ENCODE measurements at regions not wholly inside any gene's neighbourhood (a gene's known extent, or its start where the extent isn't known, plus 50 kb on each side); places are given as distances from the start of the nearest gene placed in this dataset.
A peak's percentile ranks its signal among the peaks of the same experiment; 100 is the strongest.

- no peak overlapping the region for H2BK120ac ChIP-seq (ENCODE audit: low read depth, low read length)
- no peak overlapping the region for H4K5ac ChIP-seq (ENCODE audit: low read length)
- H4K8ac ChIP-seq (ENCODE audit: low read depth, low read length), result no peak overlapping the region
- no peak overlapping the region for H2BK15ac ChIP-seq (replicated peaks; ENCODE audit: low read depth)
- H3K4ac ChIP-seq (ENCODE audit: low read depth, low read length), result no peak overlapping the region
- no peak overlapping the region for H3K4me3 ChIP-seq (ENCODE audit: low read length)
- H3K36me3 ChIP-seq (ENCODE audit: control insufficient read depth, insufficient read depth, low read length), result no peaks in the 10 kb centered on the region
- WGBS (ENCODE audit: extremely low coverage, insufficient coverage, low lambda C conversion rate), result no CpG with 5 or more reads among the region's 2 CpGs
- no peaks in the 10 kb centered on the region for H3K27me3 ChIP-seq (ENCODE audit: insufficient read depth, low read length, poor library complexity)
- DNase-seq, result no peak
- no peak overlapping the region for H2BK5ac ChIP-seq (ENCODE audit: low read length)
- H3K9ac ChIP-seq (ENCODE audit: low read length), result no peak overlapping the region
- H3K27ac ChIP-seq (ENCODE audit: low read depth, low read length), result no peak overlapping the region
- no peak overlapping the region for H3K56ac ChIP-seq (ENCODE audit: low read length)
- H3K23ac ChIP-seq (ENCODE audit: low read length), result no peak overlapping the region
- H3K4me1 ChIP-seq (ENCODE audit: control insufficient read depth, low read depth, low read length), result no peaks in the 10 kb centered on the region
- no peak overlapping the region for H2AK5ac ChIP-seq (ENCODE audit: low read length)
- no peak overlapping the region for H3K18ac ChIP-seq (ENCODE audit: low read length)
- H3K4me2 ChIP-seq (ENCODE audit: low read length), result no peak overlapping the region
- no peaks in the 10 kb centered on the region for H3K79me2 ChIP-seq (ENCODE audit: control insufficient read depth, insufficient read depth, low read length)
- no peaks in the 10 kb centered on the region for H3K79me1 ChIP-seq (ENCODE audit: low read length)
These were observed 121.6 kb downstream of the CYSLTR2 start for GRCh38 chr13:48775285-48775684.

GRCh38 chr13:48775804-48776203 is 122.1 kb downstream of the CYSLTR2 start:
- Histone ChIP-seq H3K4me3 (ENCODE audit: low read length) (no peak overlapping the region), H4K8ac (ENCODE audit: low read depth, low read length) (no peak overlapping the region), H3K23ac (ENCODE audit: low read length) (no peak overlapping the region), H3K56ac (ENCODE audit: low read length) (no peak overlapping the region), H3K27ac (ENCODE audit: low read depth, low read length) (no peak overlapping the region), H2BK15ac (replicated peaks; ENCODE audit: low read depth) (no peak overlapping the region), H3K9ac (ENCODE audit: low read length) (no peak overlapping the region), H3K36me3 (ENCODE audit: control insufficient read depth, insufficient read depth, low read length) (no peaks in the 10 kb centered on the region), H3K4me2 (ENCODE audit: low read length) (no peak overlapping the region), H3K79me2 (ENCODE audit: control insufficient read depth, insufficient read depth, low read length) (no peaks in the 10 kb centered on the region), H3K4ac (ENCODE audit: low read depth, low read length) (no peak overlapping the region), H2BK120ac (ENCODE audit: low read depth, low read length) (no peak overlapping the region), H3K79me1 (ENCODE audit: low read length) (no peaks in the 10 kb centered on the region), H2AK5ac (ENCODE audit: low read length) (no peak overlapping the region), H3K18ac (ENCODE audit: low read length) (no peak overlapping the region), H3K4me1 (ENCODE audit: control insufficient read depth, low read depth, low read length) (no peaks in the 10 kb centered on the region), H3K27me3 (ENCODE audit: insufficient read depth, low read length, poor library complexity) (no peaks in the 10 kb centered on the region), H2BK5ac (ENCODE audit: low read length) (no peak overlapping the region), H4K5ac (ENCODE audit: low read length) (no peak overlapping the region)
- WGBS (ENCODE audit: extremely low coverage, insufficient coverage, low lambda C conversion rate), result no CpG with 5 or more reads among the region's 4 CpGs
- peak; percentile 36 for DNase-seq

GRCh38 chr13:48776401-48776800 is 122.7 kb downstream of the CYSLTR2 start:
- Histone ChIP-seq H3K23ac (ENCODE audit: low read length) (no peak overlapping the region), H2AK5ac (ENCODE audit: low read length) (no peak overlapping the region), H2BK15ac (replicated peaks; ENCODE audit: low read depth) (no peak overlapping the region), H3K4me3 (ENCODE audit: low read length) (no peak overlapping the region), H4K8ac (ENCODE audit: low read depth, low read length) (no peak overlapping the region), H3K27me3 (ENCODE audit: insufficient read depth, low read length, poor library complexity) (no peaks in the 10 kb centered on the region), H3K4ac (ENCODE audit: low read depth, low read length) (no peak overlapping the region), H3K9ac (ENCODE audit: low read length) (no peak overlapping the region), H3K4me1 (ENCODE audit: control insufficient read depth, low read depth, low read length) (no peaks in the 10 kb centered on the region), H3K56ac (ENCODE audit: low read length) (no peak overlapping the region), H4K5ac (ENCODE audit: low read length) (no peak overlapping the region), H3K79me2 (ENCODE audit: control insufficient read depth, insufficient read depth, low read length) (no peaks in the 10 kb centered on the region), H3K4me2 (ENCODE audit: low read length) (no peak overlapping the region), H3K27ac (ENCODE audit: low read depth, low read length) (no peak overlapping the region), H2BK5ac (ENCODE audit: low read length) (no peak overlapping the region), H3K36me3 (ENCODE audit: control insufficient read depth, insufficient read depth, low read length) (no peaks in the 10 kb centered on the region), H2BK120ac (ENCODE audit: low read depth, low read length) (no peak overlapping the region), H3K79me1 (ENCODE audit: low read length) (no peaks in the 10 kb centered on the region), H3K18ac (ENCODE audit: low read length) (no peak overlapping the region)
- DNase-seq, result no peak
- no CpG with 5 or more reads among the region's 1 CpG for WGBS (ENCODE audit: extremely low coverage, insufficient coverage, low lambda C conversion rate)

GRCh38 chr13:48778610-48779009 is 124.9 kb downstream of the CYSLTR2 start:
- no peak overlapping the region for H3K4ac ChIP-seq (ENCODE audit: low read depth, low read length)
- no peak overlapping the region for H3K9ac ChIP-seq (ENCODE audit: low read length)
- H3K18ac ChIP-seq (ENCODE audit: low read length), result no peak overlapping the region
- no peak overlapping the region for H4K8ac ChIP-seq (ENCODE audit: low read depth, low read length)
- no peaks in the 10 kb centered on the region for H3K27me3 ChIP-seq (ENCODE audit: insufficient read depth, low read length, poor library complexity)
- H2BK15ac ChIP-seq (replicated peaks; ENCODE audit: low read depth), result no peak overlapping the region
- no peaks in the 10 kb centered on the region for H3K4me1 ChIP-seq (ENCODE audit: control insufficient read depth, low read depth, low read length)
- WGBS (ENCODE audit: extremely low coverage, insufficient coverage, low lambda C conversion rate), result no CpG with 5 or more reads among the region's 3 CpGs
- H2BK5ac ChIP-seq (ENCODE audit: low read length), result no peak overlapping the region
- no peaks in the 10 kb centered on the region for H3K79me1 ChIP-seq (ENCODE audit: low read length)
- H2BK120ac ChIP-seq (ENCODE audit: low read depth, low read length), result no peak overlapping the region
- H3K27ac ChIP-seq (ENCODE audit: low read depth, low read length), result no peak overlapping the region
- no peak overlapping the region for H3K4me3 ChIP-seq (ENCODE audit: low read length)
- no peaks in the 10 kb centered on the region for H3K36me3 ChIP-seq (ENCODE audit: control insufficient read depth, insufficient read depth, low read length)
- H3K4me2 ChIP-seq (ENCODE audit: low read length), result no peak overlapping the region
- H3K56ac ChIP-seq (ENCODE audit: low read length), result no peak overlapping the region
- DNase-seq, result no peak
- no peaks in the 10 kb centered on the region for H3K79me2 ChIP-seq (ENCODE audit: control insufficient read depth, insufficient read depth, low read length)
- H3K23ac ChIP-seq (ENCODE audit: low read length), result no peak overlapping the region
- H4K5ac ChIP-seq (ENCODE audit: low read length), result no peak overlapping the region
- H2AK5ac ChIP-seq (ENCODE audit: low read length), result no peak overlapping the region

GRCh38 chr13:48780713-48781341 is 127.1 kb downstream of the CYSLTR2 start:
- Histone ChIP-seq H4K8ac (ENCODE audit: low read depth, low read length) (no peak overlapping the region), H3K79me1 (ENCODE audit: low read length) (no peaks in the 10 kb centered on the region), H2AK5ac (ENCODE audit: low read length) (no peak overlapping the region), H3K4me3 (ENCODE audit: low read length) (no peak overlapping the region), H4K5ac (ENCODE audit: low read length) (no peak overlapping the region), H3K27ac (ENCODE audit: low read depth, low read length) (no peak overlapping the region), H2BK15ac (replicated peaks; ENCODE audit: low read depth) (no peak overlapping the region), H3K9ac (ENCODE audit: low read length) (no peak overlapping the region), H3K56ac (ENCODE audit: low read length) (no peak overlapping the region), H3K27me3 (ENCODE audit: insufficient read depth, low read length, poor library complexity) (no peaks in the 10 kb centered on the region), H2BK5ac (ENCODE audit: low read length) (no peak overlapping the region), H3K4me1 (ENCODE audit: control insufficient read depth, low read depth, low read length) (no peaks in the 10 kb centered on the region), H3K4ac (ENCODE audit: low read depth, low read length) (no peak overlapping the region), H3K23ac (ENCODE audit: low read length) (no peak overlapping the region), H2BK120ac (ENCODE audit: low read depth, low read length) (no peak overlapping the region), H3K36me3 (ENCODE audit: control insufficient read depth, insufficient read depth, low read length) (no peaks in the 10 kb centered on the region), H3K4me2 (ENCODE audit: low read length) (no peak overlapping the region), H3K79me2 (ENCODE audit: control insufficient read depth, insufficient read depth, low read length) (no peaks in the 10 kb centered on the region), H3K18ac (ENCODE audit: low read length) (no peak overlapping the region)
- WGBS (ENCODE audit: extremely low coverage, insufficient coverage, low lambda C conversion rate), result no CpG with 5 or more reads among the region's 2 CpGs
- DNase-seq, result no peak

- Histone ChIP-seq H2BK15ac (replicated peaks; ENCODE audit: low read depth) (no peak overlapping the region), H3K18ac (ENCODE audit: low read length) (no peak overlapping the region), H4K8ac (ENCODE audit: low read depth, low read length) (no peak overlapping the region), H3K79me2 (ENCODE audit: control insufficient read depth, insufficient read depth, low read length) (no peaks in the 10 kb centered on the region), H3K36me3 (ENCODE audit: control insufficient read depth, insufficient read depth, low read length) (no peaks in the 10 kb centered on the region), H2BK120ac (ENCODE audit: low read depth, low read length) (no peak overlapping the region), H3K4me3 (ENCODE audit: low read length) (no peak overlapping the region), H3K27me3 (ENCODE audit: insufficient read depth, low read length, poor library complexity) (no peaks in the 10 kb centered on the region), H2BK5ac (ENCODE audit: low read length) (no peak overlapping the region), H3K27ac (ENCODE audit: low read depth, low read length) (no peak overlapping the region), H3K23ac (ENCODE audit: low read length) (no peak overlapping the region), H3K4me1 (ENCODE audit: control insufficient read depth, low read depth, low read length) (no peaks in the 10 kb centered on the region), H2AK5ac (ENCODE audit: low read length) (no peak overlapping the region), H3K4me2 (ENCODE audit: low read length) (no peak overlapping the region), H3K79me1 (ENCODE audit: low read length) (no peaks in the 10 kb centered on the region), H3K4ac (ENCODE audit: low read depth, low read length) (no peak overlapping the region), H3K9ac (ENCODE audit: low read length) (no peak overlapping the region), H4K5ac (ENCODE audit: low read length) (no peak overlapping the region), H3K56ac (ENCODE audit: low read length) (no peak overlapping the region)
- no CpG with 5 or more reads among the region's 3 CpGs for WGBS (ENCODE audit: extremely low coverage, insufficient coverage, low lambda C conversion rate)
- DNase-seq, result no peak
These were observed 128.7 kb downstream of the CYSLTR2 start for GRCh38 chr13:48782429-48782840.
